ENCODE measurements at regions not wholly inside any gene's neighbourhood (a gene's known extent, or its start where the extent isn't known, plus 50 kb on each side); places are given as distances from the start of the nearest gene placed in this dataset.

DNA sequence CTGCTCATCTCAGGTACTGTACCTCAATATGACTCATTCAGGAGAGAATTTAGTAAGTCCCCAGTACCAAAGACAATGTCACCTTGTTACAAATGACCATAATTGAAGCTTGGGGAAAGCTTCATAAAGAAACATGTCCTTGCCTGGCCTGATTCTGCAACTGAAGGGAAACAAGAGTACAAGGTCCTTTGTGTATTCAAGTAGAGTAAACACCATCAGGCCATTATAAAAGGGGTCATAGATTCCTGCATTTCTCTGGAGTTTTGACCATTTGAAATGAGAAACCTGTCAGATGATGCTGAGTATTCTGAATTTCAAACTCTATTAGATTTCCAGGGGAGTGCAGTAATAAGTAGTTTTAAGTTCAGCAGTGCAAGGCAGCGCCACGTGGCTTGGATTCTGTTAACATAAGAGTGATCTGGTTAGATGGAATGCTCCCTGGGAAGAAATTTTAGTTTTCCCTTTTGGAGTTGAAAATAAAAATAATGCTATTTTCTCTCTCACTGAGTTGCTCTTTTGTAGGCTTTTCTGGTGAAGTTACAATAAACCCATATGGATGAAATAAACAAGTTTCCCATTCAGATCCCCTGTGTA is 1054.3 kb downstream of the EPHA7 start:
- H3K4me3 ChIP-seq (ENCODE audit: low read depth, poor library complexity, severe bottlenecking) = no peak overlapping the region
- intact Hi-C loops (cut with DNase I; ENCODE audit: low total_unique reads) = no loop called here
- 44 to 66% methylated on average over 2 of the region's 2 CpGs for WGBS, 2 donors
- DNase-seq (ENCODE audit: low spot score in 2 of 2) = no peak
- TF ChIP-seq CTCF (IDR thresholded peaks at IDR 0.05) (no peak), POLR2A (IDR thresholded peaks at IDR 0.05) (no peak)

GRCh38 chr6:92363111-92363510 is 1056.2 kb downstream of the EPHA7 start:
- DNase-seq (ENCODE audit: low spot score in 2 of 2) = no peak
- H3K4me3 ChIP-seq (ENCODE audit: low read depth, poor library complexity, severe bottlenecking) = no peak overlapping the region
- WGBS, 2 donors = 65 to 72% methylated on average over 3 of the region's 3 CpGs
- intact Hi-C loops (cut with DNase I; ENCODE audit: low total_unique reads) = no loop called here
- no peak for TF ChIP-seq CTCF (IDR thresholded peaks at IDR 0.05)
- TF ChIP-seq POLR2A (IDR thresholded peaks at IDR 0.05) = no peak

GRCh38 chr6:92362404-92362803 is 1057.0 kb downstream of the EPHA7 start:
- intact Hi-C loops (cut with DNase I; ENCODE audit: low total_unique reads) = no loop called here
- no peak for TF ChIP-seq POLR2A (IDR thresholded peaks at IDR 0.05)
- WGBS, 2 donors = 65 to 72% methylated on average over 5 of the region's 5 CpGs
- no peak for DNase-seq (ENCODE audit: low spot score in 2 of 2)
- H3K4me3 ChIP-seq (ENCODE audit: low read depth, poor library complexity, severe bottlenecking) = no peak overlapping the region

GRCh38 chr6:92361990-92362389 is 1057.4 kb downstream of the EPHA7 start:
- 90% methylated on average over 9 of the region's 9 CpGs for WGBS, 2 donors
- TF ChIP-seq CTCF (IDR thresholded peaks at IDR 0.05) (no peak), POLR2A (IDR thresholded peaks at IDR 0.05) (no peak)
- DNase-seq (ENCODE audit: low spot score in 2 of 2) = no peak
- intact Hi-C loops (cut with DNase I; ENCODE audit: low total_unique reads) = no loop called here
- no peak overlapping the region for H3K4me3 ChIP-seq (ENCODE audit: low read depth, poor library complexity, severe bottlenecking)

DNA sequence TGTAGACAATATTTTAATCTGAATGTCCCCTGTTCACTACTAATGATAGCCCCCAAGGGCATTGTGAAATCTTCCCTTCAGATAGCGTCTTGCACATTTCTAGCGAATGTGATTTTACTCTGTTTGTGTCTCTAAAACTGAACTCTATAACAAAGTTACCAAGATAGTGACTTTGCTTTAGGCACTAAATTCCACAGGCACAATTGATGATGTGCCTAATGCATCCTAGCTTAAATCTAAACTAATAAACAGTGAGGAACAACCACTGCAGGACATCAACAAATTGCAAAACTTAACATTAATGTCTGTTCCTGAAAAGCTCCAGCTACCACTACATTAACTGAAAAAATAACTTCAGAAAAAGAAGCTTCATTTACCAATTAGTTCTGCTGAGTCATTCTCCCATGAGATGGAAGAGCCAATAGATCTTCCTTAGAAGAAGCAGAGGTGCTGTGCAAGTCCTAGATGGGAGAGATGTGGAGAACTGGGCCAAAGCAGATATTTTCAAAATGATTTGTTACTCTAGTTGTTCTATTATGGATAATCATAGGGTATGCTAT is 1065.0 kb downstream of the EPHA7 start:
- TF ChIP-seq POLR2A (IDR thresholded peaks at IDR 0.05) = no peak
- no peak for TF ChIP-seq CTCF (IDR thresholded peaks at IDR 0.05)
- no peak for DNase-seq (ENCODE audit: low spot score in 2 of 2)
- H3K4me3 ChIP-seq (ENCODE audit: low read depth, poor library complexity, severe bottlenecking) = no peak overlapping the region
- intact Hi-C loops (cut with DNase I; ENCODE audit: low total_unique reads) = no loop called here
- WGBS, 2 donors = 52 to 64% methylated on average over 2 of the region's 2 CpGs

DNA sequence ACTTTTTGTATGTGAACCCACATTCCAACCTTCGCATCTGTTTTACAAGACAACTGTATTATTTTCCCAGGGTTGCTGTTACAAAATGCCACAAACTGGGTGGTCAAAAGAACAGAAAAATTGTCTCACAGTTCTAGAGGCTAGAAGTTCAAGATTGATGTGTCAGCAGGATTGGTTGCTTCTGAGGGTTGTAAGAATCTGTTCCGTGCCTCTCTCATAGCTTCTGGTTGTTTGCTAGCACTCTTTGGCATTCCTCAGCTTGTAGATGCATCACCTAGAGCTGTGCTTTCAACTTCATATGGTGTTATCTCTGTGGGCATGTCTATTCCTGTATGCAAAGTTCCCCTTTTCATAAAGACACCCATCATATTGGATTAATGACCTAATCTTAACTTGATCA is 1067.2 kb downstream of the EPHA7 start:
- no peak overlapping the region for H3K4me3 ChIP-seq (ENCODE audit: low read depth, poor library complexity, severe bottlenecking)
- DNase-seq (ENCODE audit: low spot score in 2 of 2) = no peak
- 62 to 71% methylated on average over 2 of the region's 2 CpGs for WGBS, 2 donors
- intact Hi-C loops (cut with DNase I; ENCODE audit: low total_unique reads) = no loop called here
- TF ChIP-seq CTCF (IDR thresholded peaks at IDR 0.05) = no peak
- TF ChIP-seq POLR2A (IDR thresholded peaks at IDR 0.05) = no peak
